ENCODE measurements at regions not wholly inside any gene's neighbourhood (a gene's known extent, or its start where the extent isn't known, plus 50 kb on each side); places are given as distances from the start of the nearest gene placed in this dataset.

DNA sequence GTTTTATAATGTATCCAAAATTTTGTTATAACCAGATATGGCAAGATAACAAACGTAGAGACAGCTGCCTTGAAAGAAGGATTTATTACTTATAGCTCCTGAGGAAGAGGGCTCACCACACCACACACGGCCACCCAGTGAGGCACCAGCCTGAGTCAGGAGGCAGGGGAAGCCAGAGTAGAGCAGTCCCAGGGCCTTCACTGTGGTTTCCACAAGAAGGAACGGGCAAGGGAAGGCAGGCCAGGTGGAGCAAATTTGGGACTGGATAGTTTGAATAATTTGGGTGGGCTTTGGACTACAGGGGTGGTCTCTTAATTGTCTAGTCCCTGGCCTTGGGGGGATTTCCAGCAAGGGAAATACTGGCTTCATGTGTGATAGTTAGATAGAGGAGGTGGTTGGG is 72.5 kb downstream of the RRAGC start:
- TF ChIP-seq SIN3A (IDR thresholded peaks at IDR 0.05; ENCODE audit: borderline replicate concordance, insufficient read depth, low read length), result no peak
- no peak for TF ChIP-seq FOXP2 (optimal IDR thresholded peaks at IDR 0.05; ENCODE audit: borderline replicate concordance, extremely low read depth, extremely low read length, insufficient read depth)
- no peak for TF ChIP-seq TAF1 (IDR thresholded peaks at IDR 0.05; ENCODE audit: borderline replicate concordance, insufficient read depth, low read length)
- TF ChIP-seq, protein P1, sequence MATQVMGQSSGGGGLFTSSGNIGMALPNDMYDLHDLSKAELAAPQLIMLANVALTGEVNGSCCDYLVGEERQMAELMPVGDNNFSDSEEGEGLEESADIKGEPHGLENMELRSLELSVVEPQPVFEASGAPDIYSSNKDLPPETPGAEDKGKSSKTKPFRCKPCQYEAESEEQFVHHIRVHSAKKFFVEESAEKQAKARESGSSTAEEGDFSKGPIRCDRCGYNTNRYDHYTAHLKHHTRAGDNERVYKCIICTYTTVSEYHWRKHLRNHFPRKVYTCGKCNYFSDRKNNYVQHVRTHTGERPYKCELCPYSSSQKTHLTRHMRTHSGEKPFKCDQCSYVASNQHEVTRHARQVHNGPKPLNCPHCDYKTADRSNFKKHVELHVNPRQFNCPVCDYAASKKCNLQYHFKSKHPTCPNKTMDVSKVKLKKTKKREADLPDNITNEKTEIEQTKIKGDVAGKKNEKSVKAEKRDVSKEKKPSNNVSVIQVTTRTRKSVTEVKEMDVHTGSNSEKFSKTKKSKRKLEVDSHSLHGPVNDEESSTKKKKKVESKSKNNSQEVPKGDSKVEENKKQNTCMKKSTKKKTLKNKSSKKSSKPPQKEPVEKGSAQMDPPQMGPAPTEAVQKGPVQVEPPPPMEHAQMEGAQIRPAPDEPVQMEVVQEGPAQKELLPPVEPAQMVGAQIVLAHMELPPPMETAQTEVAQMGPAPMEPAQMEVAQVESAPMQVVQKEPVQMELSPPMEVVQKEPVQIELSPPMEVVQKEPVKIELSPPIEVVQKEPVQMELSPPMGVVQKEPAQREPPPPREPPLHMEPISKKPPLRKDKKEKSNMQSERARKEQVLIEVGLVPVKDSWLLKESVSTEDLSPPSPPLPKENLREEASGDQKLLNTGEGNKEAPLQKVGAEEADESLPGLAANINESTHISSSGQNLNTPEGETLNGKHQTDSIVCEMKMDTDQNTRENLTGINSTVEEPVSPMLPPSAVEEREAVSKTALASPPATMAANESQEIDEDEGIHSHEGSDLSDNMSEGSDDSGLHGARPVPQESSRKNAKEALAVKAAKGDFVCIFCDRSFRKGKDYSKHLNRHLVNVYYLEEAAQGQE (IDR thresholded peaks at IDR 0.05; ENCODE audit: insufficient read depth in 1 of 2, low read depth in 2 of 2, low read length in 2 of 2), result no peak
- TF ChIP-seq POLR2AphosphoS5 (IDR thresholded peaks at IDR 0.05; ENCODE audit: low read depth, low read length), result no peak

DNA sequence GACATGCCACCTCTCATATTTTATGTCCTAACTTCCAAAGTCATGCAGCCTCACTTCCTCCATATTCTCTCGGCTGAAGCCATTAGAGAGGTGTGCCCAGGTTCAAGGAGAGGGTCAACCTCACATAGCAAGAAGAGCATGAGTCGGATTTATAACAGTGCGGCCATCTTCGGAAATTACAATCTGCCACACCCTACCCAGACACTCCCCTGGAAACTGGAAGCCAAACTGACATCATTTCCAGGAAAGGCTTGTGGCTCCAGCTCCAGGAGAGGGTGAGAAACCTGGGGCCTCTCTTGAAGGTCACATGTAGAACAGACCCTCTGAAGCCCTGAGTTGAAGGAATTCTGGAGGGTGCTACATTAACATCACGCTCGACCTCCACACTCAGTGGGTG is 73.5 kb downstream of the RRAGC start:
- TF ChIP-seq, protein P1 (IDR thresholded peaks at IDR 0.05; ENCODE audit: insufficient read depth in 1 of 2, low read depth in 2 of 2, low read length in 2 of 2), result no peak
- TF ChIP-seq TAF1 (IDR thresholded peaks at IDR 0.05; ENCODE audit: borderline replicate concordance, insufficient read depth, low read length) (no peak), POLR2AphosphoS5 (IDR thresholded peaks at IDR 0.05; ENCODE audit: low read depth, low read length) (no peak), FOXP2 (optimal IDR thresholded peaks at IDR 0.05; ENCODE audit: borderline replicate concordance, extremely low read depth, extremely low read length, insufficient read depth) (no peak), SIN3A (IDR thresholded peaks at IDR 0.05; ENCODE audit: borderline replicate concordance, insufficient read depth, low read length) (no peak)

DNA sequence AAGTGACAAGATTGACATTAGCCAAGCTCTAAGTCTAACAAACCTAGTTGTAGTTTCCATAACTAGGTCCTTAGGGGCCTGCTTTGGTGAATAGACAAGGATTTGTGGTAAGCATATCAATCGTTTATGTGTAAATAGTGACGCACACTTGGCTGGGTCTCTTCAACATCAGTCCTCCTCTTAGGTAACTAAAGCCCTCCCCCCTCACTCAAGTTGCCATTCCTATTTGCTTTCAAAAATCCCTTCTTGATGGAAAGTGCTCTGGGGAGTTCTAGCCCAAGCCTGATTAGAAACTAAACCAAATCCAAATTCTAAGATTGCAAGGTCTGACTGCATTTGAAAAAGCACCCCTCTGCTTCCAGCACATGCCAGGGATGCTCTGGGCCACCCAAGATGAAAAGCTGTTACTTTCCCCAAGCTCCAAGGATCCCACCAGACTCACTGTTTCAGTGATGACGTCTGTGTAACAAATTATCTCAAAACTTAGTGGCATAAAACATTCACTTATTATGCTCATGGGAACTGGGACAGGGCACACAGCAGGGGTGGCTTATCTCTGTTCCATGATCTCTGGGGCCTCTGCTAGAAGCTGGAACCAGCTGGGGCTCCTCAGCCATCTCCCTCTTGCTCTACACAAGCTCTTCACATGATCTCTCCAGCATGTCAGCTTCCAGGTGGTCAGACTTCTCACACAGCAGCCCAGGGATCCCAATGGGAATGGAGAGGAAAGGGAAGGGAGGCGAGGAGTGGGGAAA is 74.1 kb downstream of the RRAGC start:
- TF ChIP-seq FOXP2 (optimal IDR thresholded peaks at IDR 0.05; ENCODE audit: borderline replicate concordance, extremely low read depth, extremely low read length, insufficient read depth) (no peak), TAF1 (IDR thresholded peaks at IDR 0.05; ENCODE audit: borderline replicate concordance, insufficient read depth, low read length) (no peak)

DNA sequence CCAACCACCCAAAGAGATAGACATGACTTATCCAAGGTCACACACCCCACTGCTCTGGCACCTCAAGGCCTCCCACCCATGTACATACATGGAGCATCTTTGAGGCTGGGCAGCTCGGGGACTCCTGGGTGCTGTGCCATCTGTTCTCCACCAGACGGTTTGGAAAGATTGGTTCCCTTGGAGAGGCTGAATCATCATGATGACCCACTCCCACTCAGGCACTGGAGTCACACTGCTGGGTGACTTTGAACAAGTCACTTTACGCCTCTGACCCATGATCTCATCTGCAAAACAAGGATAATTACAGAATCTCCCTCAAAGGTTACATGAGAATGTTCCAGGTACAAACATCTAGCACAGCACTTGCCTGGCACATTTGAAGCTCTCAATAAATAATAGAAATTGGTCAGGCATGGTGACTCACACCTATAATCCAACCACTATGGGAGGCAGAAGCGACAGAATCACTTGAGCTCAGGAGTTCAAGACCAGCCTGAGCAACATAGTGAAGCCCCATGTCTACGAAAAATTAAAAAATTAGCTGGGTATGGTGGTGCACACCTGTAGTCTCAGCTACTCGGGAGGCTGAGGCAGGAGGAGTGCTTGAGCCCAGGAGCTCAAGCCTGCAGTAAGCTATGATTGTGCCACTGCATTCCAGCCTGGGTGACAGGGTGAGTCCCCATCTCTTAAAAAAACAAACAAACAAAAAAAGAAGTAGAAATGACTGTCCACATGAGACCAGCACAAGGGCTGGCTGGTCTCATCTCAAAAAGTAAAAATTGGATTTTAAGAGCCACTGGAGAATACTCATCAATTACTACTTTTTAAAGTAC is 74.9 kb downstream of the RRAGC start:
- TF ChIP-seq SIN3A (IDR thresholded peaks at IDR 0.05; ENCODE audit: borderline replicate concordance, insufficient read depth, low read length) (no peak), TAF1 (IDR thresholded peaks at IDR 0.05; ENCODE audit: borderline replicate concordance, insufficient read depth, low read length) (no peak), FOXP2 (optimal IDR thresholded peaks at IDR 0.05; ENCODE audit: borderline replicate concordance, extremely low read depth, extremely low read length, insufficient read depth) (no peak), POLR2AphosphoS5 (IDR thresholded peaks at IDR 0.05; ENCODE audit: low read depth, low read length) (no peak)
- TF ChIP-seq, protein P1 (IDR thresholded peaks at IDR 0.05; ENCODE audit: insufficient read depth in 1 of 2, low read depth in 2 of 2, low read length in 2 of 2), result no peak

DNA sequence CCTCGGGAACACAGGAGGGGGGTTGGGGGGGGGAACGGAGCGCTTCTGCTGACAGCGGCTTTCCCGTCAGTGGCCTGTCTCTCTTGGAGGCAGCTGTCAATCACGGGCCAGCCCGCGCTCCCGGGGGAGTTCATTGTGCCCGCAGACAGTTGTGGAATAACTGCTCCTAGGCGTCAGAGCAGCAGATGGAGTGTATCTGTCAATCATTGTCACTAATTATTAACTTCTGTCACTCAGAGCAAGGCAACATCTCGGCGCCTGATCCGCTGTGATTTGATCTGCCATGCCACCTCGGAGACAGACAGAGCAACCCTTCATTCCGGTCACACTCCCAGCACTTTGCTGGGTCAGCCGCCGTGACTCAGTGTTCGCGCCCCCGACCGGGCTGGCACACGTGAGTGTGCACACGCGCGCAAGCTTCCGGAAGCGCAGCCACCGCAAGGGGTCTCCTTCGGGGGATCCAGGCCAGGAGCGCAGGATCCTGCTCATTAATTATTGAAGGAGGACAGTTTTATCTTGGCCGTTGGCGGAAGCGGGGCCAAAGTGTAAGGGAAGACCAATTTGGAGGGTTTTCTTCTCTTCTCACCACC is 75.8 kb downstream of the RRAGC start:
- TF ChIP-seq POLR2AphosphoS5 (IDR thresholded peaks at IDR 0.05; ENCODE audit: low read depth, low read length), result no peak
- TF ChIP-seq, protein P1 (IDR thresholded peaks at IDR 0.05; ENCODE audit: insufficient read depth in 1 of 2, low read depth in 2 of 2, low read length in 2 of 2), result no peak
- TF ChIP-seq SIN3A (IDR thresholded peaks at IDR 0.05; ENCODE audit: borderline replicate concordance, insufficient read depth, low read length), result no peak
- no peak for TF ChIP-seq TAF1 (IDR thresholded peaks at IDR 0.05; ENCODE audit: borderline replicate concordance, insufficient read depth, low read length)
- TF ChIP-seq FOXP2 (optimal IDR thresholded peaks at IDR 0.05; ENCODE audit: borderline replicate concordance, extremely low read depth, extremely low read length, insufficient read depth), result no peak

All from PFSK-1 (cell line).